ENCODE measurements at regions not wholly inside any gene's neighbourhood (a gene's known extent, or its start where the extent isn't known, plus 50 kb on each side); places are given as distances from the start of the nearest gene placed in this dataset.
"Not testable (repeated sequence)": the region's sequence is repeated elsewhere in the genome, so short reads cannot be mapped to it uniquely, and the experiment has no call there.

- DNase-seq (ENCODE audit: low read depth), result no peak
Observed at GRCh38 chr16:86231321-86231995, 278.9 kb upstream of the FOXF1 start.

GRCh38 chr16:86231996-86232350 lies 278.4 kb upstream of the FOXF1 start:
- DNase-seq (ENCODE audit: low read depth), result no peak

DNA sequence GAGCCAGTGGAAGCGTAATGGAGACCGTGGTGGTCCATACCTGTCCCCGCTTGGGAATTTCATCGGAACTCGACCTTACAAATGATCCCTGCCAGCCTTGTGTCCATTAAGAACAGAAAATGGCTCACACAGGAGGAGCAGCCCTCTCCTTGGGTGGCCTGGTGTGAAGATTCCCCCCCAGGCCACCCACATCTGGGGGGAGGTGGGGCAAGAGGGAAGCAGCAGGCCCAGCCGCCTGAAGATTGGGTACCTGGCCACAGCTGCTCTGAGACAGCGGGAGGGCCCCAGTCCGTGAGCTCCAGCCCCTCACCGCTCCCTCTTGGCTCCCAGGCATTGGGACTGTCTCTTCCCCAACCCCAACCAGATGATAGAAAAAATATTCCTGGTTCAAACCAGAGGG lies 277.8 kb upstream of the FOXF1 start:
- DNase-seq (ENCODE audit: low read depth), result no peak

DNA sequence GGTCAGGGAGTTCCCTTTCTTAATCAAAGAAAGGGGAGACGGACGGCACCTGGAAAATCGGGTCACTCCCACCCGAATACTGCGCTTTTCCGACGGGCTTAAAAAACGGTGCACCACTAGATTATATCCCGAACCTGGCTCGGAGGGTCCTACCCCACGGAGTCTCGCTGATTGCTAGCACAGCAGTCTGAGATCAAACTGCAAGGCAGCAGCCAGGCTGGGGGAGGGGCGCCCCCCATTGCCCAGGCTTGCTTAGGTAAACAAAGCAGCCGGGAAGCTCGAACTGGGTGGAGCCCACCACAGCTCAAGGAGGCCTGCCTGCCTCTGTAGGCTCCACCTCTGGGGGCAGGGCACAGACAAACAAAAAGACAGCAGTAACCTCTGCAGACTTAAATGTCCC lies 276.8 kb upstream of the FOXF1 start:
- DNase-seq (ENCODE audit: low read depth), result not testable (repeated sequence)

DNA sequence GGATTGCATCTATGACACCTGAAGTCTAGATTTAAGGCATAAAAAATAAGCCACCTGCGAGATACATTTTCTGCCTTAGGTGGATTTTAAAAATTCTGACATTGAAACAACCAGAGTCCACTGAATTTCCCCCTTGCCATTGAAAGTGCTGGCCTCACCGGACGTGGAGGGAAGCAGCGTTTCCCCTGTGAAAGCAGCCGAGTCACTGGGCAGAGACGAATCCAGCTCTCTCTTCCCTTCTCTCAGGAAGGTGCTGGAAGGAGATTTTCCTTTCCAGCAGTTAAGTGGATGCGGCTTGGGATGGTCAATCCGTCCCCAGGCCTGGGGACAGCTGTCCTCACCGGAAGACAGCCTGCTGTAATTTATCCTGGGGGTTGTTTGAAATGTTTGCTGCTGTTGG lies 270.9 kb upstream of the FOXF1 start:
- no peak for DNase-seq (ENCODE audit: low read depth)

- DNase-seq (ENCODE audit: low read depth), result no peak
Observed at GRCh38 chr16:86240716-86241363, 269.5 kb upstream of the FOXF1 start.

GRCh38 chr16:86241681-86242080 lies 268.6 kb upstream of the FOXF1 start:
- no peak for DNase-seq (ENCODE audit: low read depth)

- DNase-seq (ENCODE audit: low read depth), result no peak
Observed at GRCh38 chr16:86242244-86243122, 267.8 kb upstream of the FOXF1 start.

- DNase-seq (ENCODE audit: low read depth), result no peak
Observed at GRCh38 chr16:86243123-86243473, 267.2 kb upstream of the FOXF1 start.

GRCh38 chr16:86243571-86244154 lies 266.7 kb upstream of the FOXF1 start:
- DNase-seq (ENCODE audit: low read depth), result no peak

- DNase-seq (ENCODE audit: low read depth), result no peak
Observed at GRCh38 chr16:86244158-86244557, 266.2 kb upstream of the FOXF1 start.

GRCh38 chr16:86244936-86245335 lies 265.4 kb upstream of the FOXF1 start:
- DNase-seq (ENCODE audit: low read depth), result no peak

DNA sequence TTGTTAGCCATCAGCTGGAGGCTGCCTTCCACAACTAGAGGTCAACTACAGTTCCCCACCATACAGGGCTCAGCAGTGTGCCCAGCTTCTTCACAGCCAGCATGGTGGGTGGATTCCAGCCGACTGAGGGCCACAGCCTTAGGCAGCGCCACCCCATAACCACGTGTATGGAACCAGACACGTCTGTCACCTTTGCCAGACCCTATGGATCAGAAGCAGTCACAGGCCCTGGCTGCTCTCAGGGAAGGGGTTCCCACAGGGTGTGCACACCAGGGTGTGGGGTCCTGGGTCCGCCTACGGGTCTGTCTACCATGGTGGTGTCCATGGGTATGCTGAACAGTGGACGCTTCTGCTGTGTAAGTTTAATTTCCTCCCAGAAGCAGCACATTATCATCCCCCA lies 265.0 kb upstream of the FOXF1 start:
- DNase-seq (ENCODE audit: low read depth), result no peak

- DNase-seq (ENCODE audit: low read depth), result no peak
Observed at GRCh38 chr16:86245895-86246294, 264.4 kb upstream of the FOXF1 start.

GRCh38 chr16:86248310-86248905 lies 261.9 kb upstream of the FOXF1 start:
- no peak for DNase-seq (ENCODE audit: low read depth)

- no peak for DNase-seq (ENCODE audit: low read depth)
Observed at GRCh38 chr16:86249631-86250030, 260.7 kb upstream of the FOXF1 start.

DNA sequence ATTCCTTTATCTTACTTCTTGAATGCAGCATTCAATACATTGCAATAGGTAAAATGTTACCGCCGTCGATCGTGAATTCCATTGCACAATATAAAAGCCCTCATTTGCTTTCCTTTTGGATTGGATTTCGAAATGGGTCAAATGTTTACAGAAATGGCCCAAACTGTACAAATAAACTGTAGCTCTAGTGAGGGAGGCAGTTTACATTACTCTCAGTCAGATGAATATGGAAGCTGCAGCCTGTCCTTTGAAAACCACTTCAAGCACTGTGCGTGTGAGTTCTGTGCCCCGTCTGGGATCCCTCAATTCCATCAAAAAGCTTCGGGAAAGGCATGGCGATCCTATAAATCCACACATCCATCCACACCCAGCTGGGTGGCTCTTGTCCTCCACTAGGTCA lies 258.6 kb upstream of the FOXF1 start:
- DNase-seq (ENCODE audit: low read depth), result no peak

DNA sequence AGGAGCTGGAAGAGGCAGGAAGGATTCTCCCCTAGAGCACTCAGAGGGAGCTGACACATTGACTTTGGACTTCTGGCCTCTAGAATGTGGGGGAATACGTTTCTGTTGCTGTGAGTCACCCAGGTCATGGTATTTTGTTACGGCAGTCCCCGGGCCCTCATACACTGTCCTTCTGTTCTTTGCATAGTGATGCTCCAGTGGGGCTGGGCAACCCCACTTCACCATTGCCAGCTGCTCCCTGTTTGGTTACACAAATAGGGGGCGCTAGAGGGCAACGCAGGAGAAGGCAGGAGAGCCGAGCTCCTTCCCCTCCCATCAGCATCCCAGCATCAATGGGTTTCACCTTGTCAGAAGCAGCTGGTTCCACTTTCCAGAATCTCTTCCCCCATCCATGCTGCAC lies 257.7 kb upstream of the FOXF1 start:
- DNase-seq (ENCODE audit: low read depth), result no peak

DNA sequence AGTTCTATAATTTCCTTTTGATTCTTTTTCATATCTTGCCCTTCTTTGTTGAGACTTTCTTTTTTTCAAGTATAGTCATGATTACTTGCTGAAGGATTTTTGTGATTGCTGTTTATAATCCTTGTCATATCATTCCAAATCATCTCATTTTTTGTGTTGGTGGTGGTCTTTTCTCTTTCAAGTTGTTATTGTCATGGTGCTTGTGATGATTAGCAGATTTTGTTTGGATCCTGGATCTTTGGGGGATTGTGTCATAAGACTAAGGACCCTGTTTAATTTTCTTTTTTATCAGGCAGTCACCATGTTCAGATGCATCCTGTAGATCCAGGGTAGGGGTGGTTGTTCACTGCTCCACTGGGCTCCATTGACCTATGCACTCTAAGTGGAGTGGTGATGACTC lies 254.4 kb upstream of the FOXF1 start:
- no peak for DNase-seq (ENCODE audit: low read depth)

DNA sequence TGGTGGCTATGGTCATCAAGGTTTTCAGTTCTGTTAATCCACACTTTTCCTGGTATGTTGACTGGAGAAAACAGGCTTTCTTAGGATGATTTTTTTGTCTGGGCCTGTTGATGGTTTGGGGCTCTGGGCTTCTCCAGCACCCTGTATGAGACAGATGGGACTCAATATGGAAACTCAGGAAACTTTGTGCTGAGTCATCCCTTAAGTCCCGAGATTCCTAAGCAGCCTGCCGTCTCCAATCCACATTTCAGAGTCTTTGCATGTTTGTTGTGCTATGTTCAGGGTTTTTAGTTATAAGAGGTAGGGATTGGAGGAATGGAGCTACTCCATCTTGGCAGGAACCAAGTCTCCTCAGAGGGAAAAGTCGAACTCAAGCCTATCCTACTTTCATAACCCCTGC lies 253.3 kb upstream of the FOXF1 start:
- no peak for DNase-seq (ENCODE audit: low read depth)

DNA sequence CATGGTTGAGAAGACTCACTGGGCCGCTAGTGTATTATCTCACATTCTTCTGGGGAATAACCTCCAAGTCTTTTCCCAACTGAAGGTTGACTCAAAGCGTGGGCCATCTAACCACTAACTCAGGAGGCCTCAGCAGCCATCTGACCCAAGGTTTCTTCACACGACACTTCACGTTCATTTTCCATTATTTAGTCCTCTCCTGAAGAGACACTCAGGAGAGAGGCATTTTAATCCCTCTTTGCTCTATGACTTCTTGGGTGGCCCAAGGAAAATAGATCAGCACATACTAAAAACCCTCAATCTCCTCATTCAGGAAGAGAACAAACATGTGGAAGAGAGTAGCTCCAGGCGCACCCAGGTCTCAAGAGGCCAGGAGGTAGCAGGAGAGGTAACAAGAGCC lies 252.8 kb upstream of the FOXF1 start:
- DNase-seq (ENCODE audit: low read depth), result no peak

- DNase-seq (ENCODE audit: low read depth), result no peak
Observed at GRCh38 chr16:86258713-86259112, 251.6 kb upstream of the FOXF1 start.

- DNase-seq (ENCODE audit: low read depth), result no peak
Observed at GRCh38 chr16:86259499-86259898, 250.8 kb upstream of the FOXF1 start.

Data from activated T-helper 1 cell treated with Interleukin-2 at 50 U/mL for 16 hours (primary cell).